Testis (tissue), 2 donors: ENCODE measurements at regions not wholly inside any gene's neighbourhood (a gene's known extent, or its start where the extent isn't known, plus 50 kb on each side); places are given as distances from the start of the nearest gene placed in this dataset.

Source experiments
- DNase-seq: peaks from one replicate; pipeline ENCODE4 v3.0.0-alpha.2; 2019
- H3K27ac ChIP-seq, 2 donors: fragments of 200-600 bp; sonication (generic); one replicate each; pipeline ENCODE4 v1.5.1; 2019
- H3K27me3 ChIP-seq: fragments of 200-600 bp; sonication (generic); one replicate; pipeline ENCODE4 v1.5.1; 2019
- H3K36me3 ChIP-seq: fragments of 200-600 bp; sonication (generic); one replicate; pipeline ENCODE4 v1.5.1; 2017; ENCODE audit warnings: low read depth; ENCODE audit errors: missing control alignments
- H3K4me1 ChIP-seq: fragments of 200-600 bp; sonication (generic); one replicate; pipeline ENCODE4 v1.5.1; 2019
- H3K4me3 ChIP-seq, 2 donors: fragments of 200-600 bp; sonication (generic); one replicate each; pipeline ENCODE4 v1.5.1; 2017 to 2019
- H3K9me3 ChIP-seq: fragments of 200-600 bp; sonication (generic); one replicate; pipeline ENCODE4 v1.5.1; 2017
- CTCF ChIP-seq, 3 experiments: fragments of 450-650 bp in 2 of 3; fragments of 200-600 bp in 1 of 3; sonication (generic) in 1 of 3; IDR thresholded peaks; one replicate each; pipeline ENCODE4 v1.5.1; 2016 to 2019; ENCODE audit warnings: antibody characterized with exemption in 3 of 3, mild to moderate bottlenecking in 2 of 3, moderate library complexity in 1 of 3
- POLR2A ChIP-seq: fragments of 450-650 bp; IDR thresholded peaks from one replicate; pipeline ENCODE4 v1.6.1; 2017; ENCODE audit warnings: antibody characterized with exemption, mild to moderate bottlenecking, moderate library complexity
- WGBS, 2 donors: methylation state at CpG; one replicate each; pipeline ENCODE4 v1.1.5; 2018; 5-methylcytosine and 5-hydroxymethylcytosine counted together
- intact Hi-C: fragments of 100-400 bp; cut with DNase I; formaldehyde crosslinking; loops from one replicate; pipeline ENCODE4 v1.15.1; 2023; ENCODE audit warnings: low total_unique reads
- microRNA counts, 2 donors: library from miRNA; unstranded; fragments of <30 nt; microRNA quantifications; one replicate each; lab custom pipeline; 2016
- microRNA-seq, 2 donors: library from miRNA; unstranded; fragments of <30 nt; microRNA quantifications; one replicate each; pipeline ENCODE4, GENCODE V29; 2016; ENCODE audit warnings: borderline number of aligned reads in 2 of 2, borderline replicate concordance in 1 of 2
- small RNA-seq, 2 donors: library from RNA; depleted of rRNA; stranded (forward); fragments of <200 nt; gene quantifications; one replicate each; pipeline ENCODE3, GENCODE V24; 2016

GRCh38 chr3:163129287-163129686 is 1632.7 kb downstream of the OTOL1 start:
- no peaks in the 10 kb centered on the region for H3K4me1 ChIP-seq
- TF ChIP-seq POLR2A = no peak
- no peak for TF ChIP-seq CTCF (IDR thresholded peaks at IDR 0.05)
- no peaks in the 10 kb centered on the region for H3K9me3 ChIP-seq
- WGBS, 2 donors = 85 to 93% methylated on average over 3 of the region's 3 CpGs
- H3K27ac ChIP-seq = no peak overlapping the region
- H3K27me3 ChIP-seq = no peaks in the 10 kb centered on the region
- DNase-seq = no peak
- intact Hi-C loops = no loop called here
- H3K36me3 ChIP-seq = no peaks in the 10 kb centered on the region
- H3K4me3 ChIP-seq = no peak overlapping the region

- no peak overlapping the region for H3K4me3 ChIP-seq
- no peaks in the 10 kb centered on the region for H3K9me3 ChIP-seq
- TF ChIP-seq CTCF (IDR thresholded peaks at IDR 0.05) (no peak), POLR2A (no peak)
- intact Hi-C loops = no loop called here
- DNase-seq = no peak
- H3K27me3 ChIP-seq = no peaks in the 10 kb centered on the region
- H3K4me1 ChIP-seq = no peaks in the 10 kb centered on the region
- H3K27ac ChIP-seq = no peak overlapping the region
- H3K36me3 ChIP-seq = no peaks in the 10 kb centered on the region
Observed at GRCh38 chr3:163126115-163126514, 1629.5 kb downstream of the OTOL1 start.

MicroRNA genes in the stretch of these regions (microRNA counts, 767-probe panel; counts per million panel counts)
- 0 to 152 counts per million in 2 donors for microRNA hsa-miR-1263 (lab: Ali Mortazavi, UCI)

Small RNAs in the stretch of these regions (microRNA-seq; reads per million reads assigned to microRNA genes)
- gene MIR1263 = 0 to 0.69 reads per million in 2 donors

Small RNAs in the stretch of these regions (small RNA-seq; reads per million reads assigned to genes)
- gene MIR1263 (0 reads per million in 2 donors), gene RNU7-82P (0 reads per million in 2 donors)
